ENCODE measurements at regions not wholly inside any gene's neighbourhood (a gene's known extent, or its start where the extent isn't known, plus 50 kb on each side); places are given as distances from the start of the nearest gene placed in this dataset.
"Not testable (repeated sequence)": the region's sequence is repeated elsewhere in the genome, so short reads cannot be mapped to it uniquely, and the experiment has no call there.

DNA sequence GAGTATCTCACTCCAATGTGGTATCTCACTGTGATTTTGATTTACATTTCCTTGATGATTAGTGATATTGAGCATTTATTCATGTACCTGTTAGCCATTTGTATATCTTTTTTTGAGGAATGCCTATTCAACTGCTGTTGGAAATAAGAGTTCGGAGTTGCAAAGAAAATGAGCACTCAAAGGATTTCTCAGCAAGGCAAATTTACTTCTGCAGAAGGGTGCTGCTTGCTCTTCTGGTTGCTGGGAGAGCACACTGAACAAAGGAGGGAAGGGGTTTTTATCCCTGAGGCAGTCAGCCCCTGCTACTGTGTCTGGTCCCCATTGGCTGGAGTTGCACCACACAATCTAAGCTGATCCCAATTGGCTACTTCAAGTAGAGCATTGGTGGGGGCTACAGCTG lies 822.4 kb upstream of the ADGRB3 start:
- TF ChIP-seq, protein P1, sequence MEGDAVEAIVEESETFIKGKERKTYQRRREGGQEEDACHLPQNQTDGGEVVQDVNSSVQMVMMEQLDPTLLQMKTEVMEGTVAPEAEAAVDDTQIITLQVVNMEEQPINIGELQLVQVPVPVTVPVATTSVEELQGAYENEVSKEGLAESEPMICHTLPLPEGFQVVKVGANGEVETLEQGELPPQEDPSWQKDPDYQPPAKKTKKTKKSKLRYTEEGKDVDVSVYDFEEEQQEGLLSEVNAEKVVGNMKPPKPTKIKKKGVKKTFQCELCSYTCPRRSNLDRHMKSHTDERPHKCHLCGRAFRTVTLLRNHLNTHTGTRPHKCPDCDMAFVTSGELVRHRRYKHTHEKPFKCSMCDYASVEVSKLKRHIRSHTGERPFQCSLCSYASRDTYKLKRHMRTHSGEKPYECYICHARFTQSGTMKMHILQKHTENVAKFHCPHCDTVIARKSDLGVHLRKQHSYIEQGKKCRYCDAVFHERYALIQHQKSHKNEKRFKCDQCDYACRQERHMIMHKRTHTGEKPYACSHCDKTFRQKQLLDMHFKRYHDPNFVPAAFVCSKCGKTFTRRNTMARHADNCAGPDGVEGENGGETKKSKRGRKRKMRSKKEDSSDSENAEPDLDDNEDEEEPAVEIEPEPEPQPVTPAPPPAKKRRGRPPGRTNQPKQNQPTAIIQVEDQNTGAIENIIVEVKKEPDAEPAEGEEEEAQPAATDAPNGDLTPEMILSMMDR (IDR thresholded peaks at IDR 0.05), result no peak
- WGBS, 3 donors, result 87 to 100% (median 93%) methylated on average over 1 of the region's 1 CpG
- Histone ChIP-seq H3K4me3 (no peak overlapping the region), H3K27me3 (ENCODE audit: insufficient read depth in 3 of 3, low read length in 2 of 3) (no peaks in the 10 kb centered on the region), H3K27ac (no peak overlapping the region), H3K36me3 (ENCODE audit: insufficient read depth in 1 of 2, low read depth in 1 of 2) (no peaks in the 10 kb centered on the region), H3K4me1 (no peaks in the 10 kb centered on the region), H3K9me3 (peaks cover 17% of the 10 kb centered on the region)
- ATAC-seq (no peak), DNase-seq (no peak)
- intact Hi-C loops (cut with DNase I), result no loop called here

DNA sequence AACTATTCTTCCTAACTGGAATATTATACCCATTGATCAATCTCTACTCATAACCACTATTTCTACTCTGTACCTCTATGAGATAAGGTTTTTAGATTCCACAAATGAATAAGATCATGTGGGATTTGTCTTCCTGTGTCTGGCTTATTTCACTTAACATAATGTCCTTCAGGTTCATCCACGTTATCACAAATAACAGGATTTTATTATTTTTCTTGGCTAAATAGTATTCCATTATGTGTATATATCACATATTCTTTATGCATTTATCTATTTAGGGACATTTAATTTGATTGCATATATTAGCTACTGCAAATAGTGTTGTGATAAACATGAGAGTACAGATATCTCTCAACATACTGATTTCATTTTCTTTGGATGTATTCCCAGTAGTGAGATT lies 823.0 kb upstream of the ADGRB3 start:
- intact Hi-C loops (cut with DNase I), result no loop called here
- 80 to 87% (median 83%) methylated on average over 1 of the region's 1 CpG for WGBS, 3 donors

DNA sequence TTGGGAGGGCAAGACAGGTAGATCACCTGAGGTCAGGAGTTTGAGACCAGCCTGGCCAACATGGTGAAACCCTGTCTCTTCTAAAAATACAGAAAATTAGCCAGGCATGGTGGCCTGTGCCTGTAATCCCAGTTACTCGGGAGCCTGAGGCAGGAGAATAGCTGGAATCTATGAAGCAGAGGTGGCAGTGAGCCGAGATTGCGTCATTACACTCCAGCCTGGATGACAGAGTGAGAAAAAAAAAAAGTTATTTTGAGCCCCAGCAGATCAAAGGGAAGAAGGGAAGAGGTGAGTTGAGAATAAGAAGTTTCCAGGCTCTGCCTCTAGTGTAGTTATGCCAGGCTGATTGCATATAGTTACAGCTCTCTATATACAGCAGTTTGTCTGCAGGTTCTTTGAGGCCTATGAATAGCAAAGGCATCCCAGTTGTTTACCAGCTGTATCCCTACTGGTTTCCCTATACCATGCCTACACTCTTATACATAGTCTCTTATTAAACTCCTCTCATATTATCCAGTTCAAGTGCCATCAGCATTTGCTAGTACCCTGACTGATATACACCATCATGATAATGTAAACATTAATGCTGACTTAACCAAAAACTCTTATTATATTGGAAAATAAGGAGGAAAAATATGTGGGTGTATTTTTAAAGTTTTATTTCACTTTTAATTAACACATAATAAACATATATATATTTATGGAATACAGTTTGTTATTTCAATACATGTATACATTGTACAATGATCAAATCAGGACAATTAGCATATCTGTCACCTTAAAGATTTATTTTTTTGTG lies 823.6 kb upstream of the ADGRB3 start:
- ATAC-seq, result no peak
- no peaks in the 10 kb centered on the region for H3K27me3 ChIP-seq (ENCODE audit: insufficient read depth in 3 of 3, low read length in 2 of 3)
- no peak for DNase-seq
- no peak overlapping the region for H3K27ac ChIP-seq
- no peaks in the 10 kb centered on the region for H3K36me3 ChIP-seq (ENCODE audit: insufficient read depth in 1 of 2, low read depth in 1 of 2)
- H3K4me3 ChIP-seq, result no peak overlapping the region
- peaks cover 17% of the 10 kb centered on the region for H3K9me3 ChIP-seq
- TF ChIP-seq, protein P1 (IDR thresholded peaks at IDR 0.05), result no peak
- WGBS, 3 donors, result 73 to 80% (median 78%) methylated on average over 3 of the region's 3 CpGs
- intact Hi-C loops (cut with DNase I), result no loop called here
- H3K4me1 ChIP-seq, result no peaks in the 10 kb centered on the region

More for the DNA sequence above, 823.0 kb upstream of the ADGRB3 start:
- H3K36me3 ChIP-seq (ENCODE audit: insufficient read depth in 1 of 2, low read depth in 1 of 2), result no peaks in the 10 kb centered on the region
- DNase-seq (no peak), ATAC-seq (no peak)
- no peaks in the 10 kb centered on the region for H3K4me1 ChIP-seq
- H3K27me3 ChIP-seq (ENCODE audit: insufficient read depth in 3 of 3, low read length in 2 of 3), result no peaks in the 10 kb centered on the region
- no peak overlapping the region for H3K4me3 ChIP-seq
- peaks cover 17% of the 10 kb centered on the region for H3K9me3 ChIP-seq
- TF ChIP-seq, protein P1 (IDR thresholded peaks at IDR 0.05), result no peak
- no peak overlapping the region for H3K27ac ChIP-seq

DNA sequence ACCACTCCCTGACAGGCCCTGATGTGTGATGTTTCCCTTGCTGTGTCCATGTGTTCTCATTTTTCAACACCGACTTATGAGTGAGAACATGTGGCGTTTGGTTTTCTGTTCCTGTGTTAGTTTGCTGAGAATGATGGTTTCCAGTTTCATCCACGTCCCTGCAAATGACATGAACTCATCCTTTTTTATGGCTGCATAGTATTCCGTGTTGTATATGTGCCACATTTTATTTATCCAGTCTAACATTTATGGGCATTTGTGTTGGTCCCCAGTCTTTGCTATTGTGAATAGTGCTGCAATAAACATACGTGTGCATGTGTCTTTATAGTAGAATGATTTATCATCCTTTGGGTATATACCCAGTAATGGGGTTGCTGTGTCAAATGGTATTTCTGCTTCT lies 830.3 kb upstream of the ADGRB3 start:
- DNase-seq; H3K27me3 ChIP-seq (ENCODE audit: insufficient read depth in 3 of 3, low read length in 2 of 3); H3K27ac ChIP-seq; H3K36me3 ChIP-seq (ENCODE audit: insufficient read depth in 1 of 2, low read depth in 1 of 2); intact Hi-C loops (cut with DNase I); H3K4me1 ChIP-seq; H3K4me3 ChIP-seq; ATAC-seq; H3K9me3 ChIP-seq: not testable (repeated sequence)
- WGBS, 3 donors, result 81 to 90% (median 90%) methylated on average over 5 of the region's 5 CpGs

DNA sequence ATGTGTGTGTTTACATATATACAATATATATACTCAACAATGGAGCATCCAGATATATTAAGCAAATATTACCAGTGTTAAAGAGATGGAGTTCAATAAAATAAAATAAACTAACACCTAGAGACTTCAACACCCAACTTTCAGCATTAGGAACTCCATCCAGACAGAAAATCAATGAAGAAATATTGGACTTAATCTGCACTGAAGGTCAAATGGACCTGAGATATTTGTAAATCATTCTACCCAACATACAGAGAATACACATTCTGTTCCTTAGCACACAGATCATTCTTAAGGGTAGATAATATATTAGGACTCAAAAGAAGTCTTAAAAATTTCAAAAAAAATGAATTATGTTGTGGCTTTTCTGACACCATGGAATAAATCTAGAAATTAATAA lies 832.3 kb upstream of the ADGRB3 start:
- no peak for DNase-seq
- no peaks in the 10 kb centered on the region for H3K9me3 ChIP-seq
- TF ChIP-seq, protein P1 (IDR thresholded peaks at IDR 0.05), result no peak

More for the DNA sequence above, 832.3 kb upstream of the ADGRB3 start:
- no peaks in the 10 kb centered on the region for H3K36me3 ChIP-seq (ENCODE audit: insufficient read depth in 1 of 2, low read depth in 1 of 2)
- H3K27me3 ChIP-seq (ENCODE audit: insufficient read depth in 3 of 3, low read length in 2 of 3), result no peaks in the 10 kb centered on the region
- no peak for ATAC-seq
- intact Hi-C loops (cut with DNase I), result no loop called here
- H3K4me1 ChIP-seq, result no peaks in the 10 kb centered on the region
- H3K27ac ChIP-seq, result no peak overlapping the region
- no peak overlapping the region for H3K4me3 ChIP-seq
